GM19351 (cell line): ENCODE measurements at regions not wholly inside any gene's neighbourhood (a gene's known extent, or its start where the extent isn't known, plus 50 kb on each side); places are given as distances from the start of the nearest gene placed in this dataset.
A peak's percentile ranks its signal among the peaks of the same experiment; 100 is the strongest.
"Not testable (repeated sequence)": the region's sequence is repeated elsewhere in the genome, so short reads cannot be mapped to it uniquely, and the experiment has no call there.

ENCODE experiments used
- ATAC-seq: cut with Tn5 transposase; IDR thresholded peaks from one replicate; pipeline ENCODE4 v1.9.1; 2021; ENCODE audit warnings: mild to moderate bottlenecking, moderate library complexity; ENCODE audit not compliant: unreplicated experiment

DNA sequence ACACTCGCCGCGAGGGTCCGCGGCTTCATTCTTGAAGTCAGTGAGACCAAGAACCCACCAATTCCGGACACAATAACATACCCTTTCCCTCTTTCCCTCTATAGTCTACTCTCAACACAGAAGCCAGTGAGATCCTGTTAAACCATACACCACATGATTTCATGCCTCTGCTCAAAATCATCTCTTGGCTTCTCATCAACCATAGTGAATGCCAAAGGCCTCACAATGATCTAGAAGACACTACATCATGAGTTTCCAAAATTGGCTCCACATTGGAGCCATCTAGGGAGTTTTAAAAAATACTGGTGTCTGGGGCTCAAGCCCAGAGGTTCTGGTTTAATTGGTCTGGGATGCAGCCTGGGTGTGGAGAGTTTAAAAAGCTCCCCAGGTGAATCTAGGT lies 124.5 kb downstream of the EFNB1 start:
- no peak for ATAC-seq

DNA sequence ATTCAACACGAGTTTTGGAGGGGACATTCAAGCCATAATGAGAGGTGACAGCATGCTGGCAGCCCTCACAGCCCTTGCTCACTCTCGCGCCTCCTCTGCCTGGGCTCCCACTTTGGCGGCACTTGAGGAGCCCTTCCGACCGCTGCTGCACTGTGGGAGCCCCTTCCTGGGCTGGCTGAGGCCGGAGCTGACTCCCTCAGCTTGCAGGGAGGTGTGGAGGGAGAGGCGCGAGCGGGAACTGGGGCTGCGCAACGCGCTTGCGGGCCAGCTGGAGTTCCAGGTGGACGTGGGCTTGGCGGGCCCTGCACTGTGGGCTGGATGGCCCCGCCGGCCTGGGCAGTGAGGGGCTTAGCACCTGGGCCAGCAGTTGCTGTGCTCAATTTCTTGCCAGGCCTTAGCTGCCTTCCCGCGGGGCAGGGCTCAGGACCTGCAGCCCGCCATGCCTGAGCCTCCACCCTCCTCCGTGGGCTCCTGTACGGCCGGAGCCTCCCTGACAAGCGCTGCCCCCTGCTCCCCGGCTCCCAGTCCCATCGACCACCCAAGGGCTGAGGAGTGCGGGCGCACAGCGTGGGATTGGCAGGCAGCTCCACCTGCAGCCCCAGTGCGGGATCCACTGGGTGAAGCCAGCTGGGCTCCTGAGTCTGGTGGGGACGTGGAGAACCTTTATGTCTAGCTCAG lies 123.3 kb downstream of the EFNB1 start:
- not testable (repeated sequence) for ATAC-seq

DNA sequence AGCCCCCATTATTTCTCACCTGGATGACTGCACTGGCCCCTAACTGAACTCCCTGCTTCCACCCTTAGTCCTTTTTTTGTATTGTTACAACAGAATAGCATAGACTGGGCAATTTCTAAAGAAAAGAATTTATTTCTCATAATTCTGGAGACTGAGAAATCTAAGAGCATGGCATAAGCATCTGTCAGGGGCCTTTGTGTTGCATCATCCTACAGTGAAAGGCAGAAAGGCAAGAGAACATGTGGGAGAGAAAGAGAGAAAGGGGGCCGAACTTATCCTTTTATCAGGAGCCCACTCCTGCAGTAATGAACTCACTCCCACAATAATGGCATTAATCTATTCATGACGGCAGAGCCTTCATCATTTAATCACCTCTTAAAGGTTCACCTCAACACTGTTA lies 122.1 kb downstream of the EFNB1 start:
- no peak for ATAC-seq

DNA sequence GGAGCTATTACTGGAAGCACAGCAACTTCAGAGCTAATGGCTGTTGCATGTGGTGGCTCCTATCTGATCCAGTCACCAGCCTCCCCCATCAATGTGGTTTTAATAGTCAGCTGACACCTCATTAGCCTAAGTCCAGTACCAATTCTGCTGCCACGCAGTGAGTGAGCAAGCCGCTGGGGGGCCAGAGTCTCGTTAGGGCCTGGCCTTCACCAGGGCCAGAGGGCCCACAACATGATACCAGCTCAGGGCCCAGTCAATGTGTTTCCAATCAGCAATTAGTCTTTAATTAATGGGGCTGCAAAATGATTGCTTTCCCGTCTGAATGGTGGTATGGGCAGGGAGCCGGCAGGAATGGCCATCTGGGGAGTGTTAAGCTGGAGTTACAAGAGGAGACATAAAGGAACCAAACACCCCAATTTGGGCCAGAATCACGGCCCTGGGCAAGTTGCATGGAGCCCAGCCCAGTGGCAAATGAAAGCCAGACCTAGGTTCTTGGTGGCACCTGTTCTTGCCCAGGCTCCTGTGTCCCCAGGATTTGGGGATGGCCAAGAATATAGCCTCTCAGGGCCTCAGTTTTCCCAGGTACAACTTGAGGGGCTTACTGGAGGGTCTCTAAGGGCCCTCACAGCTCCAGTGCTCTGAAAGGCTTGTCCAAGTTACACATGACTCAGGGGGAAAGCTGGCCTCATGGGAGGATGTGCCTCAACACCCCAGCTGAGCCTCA lies 119.2 kb downstream of the EFNB1 start:
- ATAC-seq = no peak

DNA sequence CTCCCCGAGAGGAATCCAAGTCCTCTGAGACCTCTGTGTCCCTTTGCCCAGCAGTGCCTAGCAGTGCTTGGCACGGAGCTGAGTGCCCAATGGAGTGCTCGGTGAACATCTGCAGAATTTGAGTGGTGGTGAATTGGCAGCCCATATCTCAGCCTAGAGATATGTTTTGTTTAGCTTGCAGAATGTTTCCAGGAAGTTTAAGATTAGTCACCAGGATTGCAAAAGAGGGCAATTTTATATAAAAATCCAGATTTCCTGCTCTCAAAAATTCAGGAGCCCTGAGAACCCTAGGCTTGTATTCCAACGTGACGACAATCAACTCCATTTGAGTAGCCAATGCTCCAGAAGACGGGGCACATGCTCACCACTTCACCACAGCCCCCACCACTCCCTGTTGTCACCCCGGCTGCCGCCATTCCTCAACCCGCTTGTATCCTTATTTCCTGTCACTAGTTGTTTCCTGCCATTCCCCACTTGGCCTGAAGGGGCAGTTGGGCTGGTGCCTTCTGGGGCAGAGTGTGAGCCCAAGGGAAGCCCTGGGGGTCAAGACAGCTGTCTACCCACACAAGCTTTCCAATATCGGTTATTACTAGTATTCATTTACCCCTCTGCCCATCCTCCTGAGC lies 116.9 kb downstream of the EFNB1 start:
- ATAC-seq = peak; percentile 51

DNA sequence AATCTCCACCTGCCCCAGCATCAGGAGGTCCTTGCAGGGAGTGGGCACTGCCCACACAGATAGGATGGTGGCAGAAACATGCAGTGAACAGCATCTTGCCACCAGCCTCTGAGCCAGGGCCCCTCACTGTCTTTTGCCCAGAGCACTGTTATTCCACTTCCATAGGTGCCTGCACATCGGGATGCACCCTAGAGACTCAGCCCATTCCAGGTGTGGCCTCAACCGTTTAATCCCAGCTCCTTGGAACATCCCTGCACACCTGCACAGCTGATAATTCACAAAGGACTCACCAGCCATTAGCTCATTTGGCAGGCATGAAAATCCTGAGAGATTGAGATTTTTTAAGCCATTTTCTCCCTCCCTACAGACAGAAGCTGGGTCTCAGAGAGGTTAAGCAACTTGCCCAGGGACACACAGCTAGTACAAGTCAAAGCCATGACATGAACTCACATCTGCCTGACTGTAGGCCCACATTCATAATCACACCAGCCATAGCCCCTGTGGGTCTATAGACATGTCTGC lies 116.3 kb downstream of the EFNB1 start:
- ATAC-seq = no peak

DNA sequence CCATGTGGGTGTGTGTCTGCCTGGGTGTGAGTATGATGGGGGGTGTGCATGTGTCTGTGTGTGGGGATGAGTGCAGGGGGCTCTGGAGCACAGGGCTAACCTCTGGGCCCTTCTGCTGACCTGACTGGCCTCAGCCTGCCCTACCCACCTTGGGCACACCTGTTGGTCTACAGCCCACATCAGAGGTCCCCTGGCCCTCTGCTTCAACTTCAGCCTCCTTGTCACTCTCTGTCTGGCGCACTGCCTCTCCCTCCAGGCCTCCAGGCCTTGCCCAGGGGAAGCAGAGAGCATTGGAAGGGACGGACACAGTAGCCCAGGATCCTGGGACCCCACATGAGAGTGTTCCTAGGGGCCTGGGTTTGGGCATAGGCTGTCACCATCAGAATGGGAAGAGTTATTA lies 115.4 kb downstream of the EFNB1 start:
- ATAC-seq = no peak

DNA sequence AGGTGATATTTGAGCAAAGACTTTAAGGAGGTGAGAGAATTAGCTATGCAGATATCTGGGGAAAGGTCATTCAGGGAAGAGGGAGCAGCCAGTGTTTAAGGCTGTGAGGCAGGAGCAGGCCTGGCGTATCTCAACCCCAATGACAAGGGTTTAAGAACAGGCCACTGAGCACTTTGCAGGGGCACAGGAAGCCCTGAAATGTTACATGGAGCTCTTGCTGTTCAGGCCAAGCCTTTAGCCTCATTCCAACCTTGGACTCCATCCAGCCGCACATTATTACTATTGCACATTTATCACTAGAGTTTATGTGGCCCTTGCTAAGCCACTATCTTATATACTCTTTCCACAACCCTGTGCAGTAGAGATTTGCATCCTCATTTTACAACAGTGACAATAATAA lies 114.0 kb downstream of the EFNB1 start:
- no peak for ATAC-seq

DNA sequence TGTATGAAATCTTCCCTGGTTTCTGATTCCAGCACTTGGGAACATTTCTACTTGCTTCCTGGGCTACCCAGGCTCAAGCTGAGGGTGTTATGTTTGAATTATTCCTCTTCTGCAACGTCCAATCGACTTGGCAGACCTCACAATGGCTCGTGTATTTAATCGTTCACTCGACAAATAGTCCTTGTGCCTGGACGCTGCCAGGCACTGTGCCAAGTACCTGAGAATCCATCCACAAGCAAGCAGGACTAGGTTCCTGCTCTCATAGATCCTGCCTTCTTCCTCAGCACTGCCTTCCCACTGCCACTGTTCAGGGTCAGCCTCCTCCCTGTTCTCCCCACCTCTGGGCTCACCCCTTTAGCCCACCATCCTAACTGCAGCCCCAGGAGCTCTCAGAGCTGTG lies 113.3 kb downstream of the EFNB1 start:
- ATAC-seq = no peak

DNA sequence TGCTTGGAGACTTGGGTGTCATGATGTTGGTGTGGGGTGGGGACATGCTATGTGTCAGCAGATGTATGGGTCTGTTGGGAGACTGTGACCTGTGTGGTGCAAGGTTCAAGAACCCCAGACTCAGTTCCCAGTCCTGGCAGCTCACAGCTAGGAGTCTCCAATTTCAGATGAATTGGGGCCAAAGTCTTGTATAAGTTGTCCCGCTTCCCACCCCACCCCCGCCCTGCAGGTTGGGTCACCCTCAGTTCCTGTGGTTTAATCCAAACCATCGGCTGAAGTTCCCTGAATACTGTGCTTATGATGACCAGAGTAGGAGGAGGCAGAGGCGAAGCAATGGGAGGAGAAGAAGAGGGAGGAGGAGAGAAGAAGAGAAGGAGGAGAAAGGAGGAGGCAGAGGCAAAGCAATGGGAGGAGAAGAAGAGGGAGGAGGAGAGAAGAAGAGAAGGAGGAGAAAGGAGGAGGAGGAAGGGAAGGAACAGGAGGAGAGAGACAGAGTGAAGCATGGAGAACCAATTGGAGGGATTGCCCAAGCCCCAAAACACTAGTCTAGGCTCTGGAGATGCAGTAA lies 112.6 kb downstream of the EFNB1 start:
- no peak for ATAC-seq

DNA sequence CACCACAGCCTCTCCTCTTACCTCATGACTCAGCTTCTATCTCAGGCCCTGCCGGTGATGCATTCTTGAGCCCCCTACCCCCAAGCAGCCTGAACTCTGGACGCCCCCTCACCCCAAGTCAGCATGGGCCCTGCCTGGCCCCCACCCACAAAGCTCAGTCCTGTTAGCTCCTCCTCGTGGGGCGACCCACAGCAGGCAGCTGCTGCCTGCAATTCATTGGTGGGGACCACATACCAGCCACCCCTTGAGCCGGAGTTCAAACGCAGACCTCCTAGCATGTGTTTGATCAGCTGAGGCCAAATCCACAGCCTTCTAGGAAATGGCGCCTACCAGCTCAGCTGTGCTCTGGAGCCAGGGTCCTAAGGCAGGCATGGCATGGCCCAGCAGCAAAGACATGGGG lies 111.8 kb downstream of the EFNB1 start:
- no peak for ATAC-seq

DNA sequence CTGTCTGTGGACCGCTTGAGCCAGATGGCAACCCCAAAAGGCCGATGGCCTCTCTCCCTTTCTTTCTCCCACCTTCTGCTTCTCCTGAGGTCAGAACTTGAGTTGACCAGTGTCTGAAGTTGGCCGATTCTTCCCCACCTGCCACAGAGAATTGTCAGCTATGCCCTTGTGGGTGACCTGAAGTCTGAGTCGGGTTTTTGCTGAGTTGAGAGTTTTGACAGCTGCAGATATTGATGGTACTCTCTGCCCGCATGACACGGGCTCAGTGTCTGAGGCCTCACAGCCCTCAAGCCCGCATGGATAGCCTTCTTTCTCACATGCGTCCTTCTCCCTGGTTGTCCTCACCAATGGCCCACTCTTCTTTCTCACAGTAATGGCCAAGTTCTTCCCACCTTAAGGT lies 111.0 kb downstream of the EFNB1 start:
- ATAC-seq = no peak

DNA sequence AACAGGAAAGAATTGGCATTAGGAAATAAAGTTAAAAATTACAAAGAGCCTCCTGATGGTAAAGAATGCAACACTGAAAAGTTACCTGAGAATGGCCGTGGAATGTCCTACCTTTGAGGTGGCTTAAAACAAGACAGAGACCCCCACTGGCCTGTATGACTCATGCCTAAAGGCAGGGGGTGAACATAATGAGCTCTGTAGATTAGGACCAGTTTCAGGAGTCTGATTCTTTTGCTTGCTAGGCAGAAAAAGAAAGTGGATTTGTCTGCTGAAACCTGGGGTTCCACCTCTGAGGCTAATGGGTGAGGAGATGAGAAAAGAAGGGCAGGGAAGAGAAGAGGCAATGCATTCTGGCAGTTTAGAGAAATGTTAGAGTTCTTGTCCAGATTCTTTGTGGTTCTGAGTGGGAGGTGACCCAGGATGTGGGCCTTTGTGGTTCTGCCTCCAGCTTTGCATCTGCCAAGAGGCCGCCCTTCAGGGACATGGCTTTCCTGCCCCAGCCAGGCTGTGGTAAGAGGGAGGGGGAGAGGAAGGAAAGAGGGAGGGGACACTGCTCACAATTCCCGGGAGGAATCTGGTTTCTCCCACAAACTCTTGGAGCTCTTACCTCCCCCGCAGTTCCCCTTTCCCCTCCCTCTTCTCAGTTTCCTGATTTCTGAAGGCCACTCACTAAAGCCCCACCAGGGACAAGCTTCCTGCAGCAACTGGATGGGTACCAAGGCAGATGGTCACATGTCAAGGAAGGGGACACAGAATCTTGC lies 109.6 kb downstream of the EFNB1 start:
- no peak for ATAC-seq

DNA sequence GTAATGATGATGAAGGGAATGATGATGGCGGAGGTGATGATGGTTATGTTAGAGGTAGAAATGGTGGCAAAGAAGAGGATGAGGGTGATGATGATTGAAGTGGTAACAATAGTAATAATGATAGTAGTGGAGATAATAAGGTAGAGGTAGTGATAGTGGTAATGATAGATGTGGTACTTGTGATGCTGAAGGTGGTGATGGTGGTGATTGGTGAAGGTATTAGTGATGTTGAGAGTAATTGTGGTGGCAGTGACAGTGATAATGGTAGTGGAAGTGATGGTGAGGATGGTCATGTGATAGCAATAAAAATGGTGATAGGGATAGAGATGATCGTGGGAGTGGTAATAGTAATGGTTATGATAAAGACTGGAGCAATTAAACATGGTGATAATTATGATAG lies 108.8 kb downstream of the EFNB1 start:
- no peak for ATAC-seq

DNA sequence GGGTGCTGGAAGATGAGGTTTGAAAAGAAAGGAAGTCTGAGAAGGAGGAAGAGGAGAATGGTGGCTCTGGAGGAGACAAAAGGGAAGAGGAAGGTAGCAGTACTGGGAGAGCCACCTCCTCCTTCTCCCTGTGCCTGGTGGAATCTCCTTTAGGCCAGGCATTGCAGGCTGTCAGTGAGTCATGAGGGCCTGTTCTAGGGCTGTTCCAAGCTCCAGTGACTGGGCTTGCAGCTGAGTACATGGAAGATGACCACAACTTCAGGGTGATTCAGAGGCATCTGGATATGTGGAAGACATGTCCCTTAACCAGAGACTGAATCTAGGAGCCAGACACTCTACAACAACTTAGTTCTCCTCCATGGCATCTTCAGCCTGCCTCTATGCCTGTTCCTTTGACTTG lies 107.8 kb downstream of the EFNB1 start:
- ATAC-seq = no peak

DNA sequence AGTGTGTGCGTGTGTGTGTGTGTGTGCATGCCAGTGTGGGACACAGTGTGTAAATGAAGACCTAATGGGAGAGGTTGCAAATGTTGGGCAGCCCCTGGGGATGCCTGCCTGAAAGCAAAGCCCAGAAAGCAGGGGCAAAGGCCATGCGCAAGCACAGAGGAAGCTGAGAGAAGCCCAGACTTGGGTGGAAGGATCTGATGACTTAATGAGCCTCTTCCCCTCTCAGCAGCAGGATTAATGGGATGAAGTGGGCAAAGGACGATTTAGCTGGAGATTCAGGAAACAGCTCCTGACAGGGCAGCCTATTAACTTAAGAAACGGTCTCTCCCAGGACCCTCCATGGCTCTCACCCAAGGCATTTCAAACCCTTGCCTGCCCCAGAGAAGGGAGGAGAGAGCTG lies 107.3 kb downstream of the EFNB1 start:
- ATAC-seq = no peak

DNA sequence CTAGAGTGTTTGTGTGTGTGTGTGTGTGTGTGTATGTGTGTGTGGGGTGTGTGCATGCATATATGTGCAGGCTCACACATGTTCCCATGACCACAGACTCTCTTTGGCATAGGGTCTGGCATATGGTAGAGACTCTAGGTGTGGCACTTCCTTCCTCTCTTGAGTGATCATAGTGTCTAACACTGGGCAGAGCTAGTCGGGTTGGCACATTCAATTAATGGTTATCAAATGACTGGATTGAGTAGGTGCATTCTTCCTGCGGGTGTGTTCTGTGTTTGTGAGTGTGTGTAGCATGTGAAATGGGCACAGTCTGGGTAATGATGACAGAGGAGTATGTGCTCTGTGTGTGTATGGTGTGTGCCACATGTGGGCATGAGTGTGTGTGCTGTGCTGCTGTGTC lies 106.5 kb downstream of the EFNB1 start:
- no peak for ATAC-seq

DNA sequence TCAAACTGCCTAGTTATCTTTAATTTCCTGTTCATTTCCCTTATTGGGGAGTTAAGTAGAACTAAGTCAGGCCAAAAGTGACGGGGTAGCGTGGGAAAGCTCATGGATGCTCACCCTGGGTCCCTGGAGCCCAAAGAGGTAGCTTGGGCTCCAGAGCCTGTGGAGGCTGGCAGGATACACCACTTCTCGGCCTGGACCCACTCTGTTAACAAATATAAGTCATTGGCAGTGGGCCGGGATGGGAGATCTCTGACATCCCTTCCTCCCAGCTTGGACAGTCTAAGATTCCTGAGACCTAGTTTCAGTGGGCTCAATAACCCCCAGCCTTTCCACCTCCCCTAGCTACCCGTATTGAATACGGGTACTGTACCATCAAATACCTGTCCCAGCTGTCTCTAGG lies 106.1 kb downstream of the EFNB1 start:
- ATAC-seq = no peak

DNA sequence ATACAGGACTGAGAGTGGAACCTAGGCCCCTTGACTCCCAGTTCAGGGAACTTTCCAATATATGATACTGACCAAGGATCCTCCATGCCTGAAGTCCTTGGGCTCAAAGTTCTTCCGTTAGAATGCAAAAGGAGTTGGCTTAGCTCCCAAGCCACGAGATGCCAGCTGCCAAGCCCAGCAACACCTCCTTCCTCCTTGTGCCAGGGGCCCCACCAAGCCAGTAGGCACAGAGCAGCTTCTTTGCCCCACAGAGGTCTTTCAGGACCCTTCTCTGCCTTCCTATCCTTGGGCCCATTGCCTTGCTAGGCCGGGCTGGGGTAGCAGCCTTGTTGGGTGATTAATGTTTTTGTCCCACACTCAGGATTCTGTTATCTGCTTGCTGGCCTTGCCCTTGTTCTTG lies 105.6 kb downstream of the EFNB1 start:
- no peak for ATAC-seq

DNA sequence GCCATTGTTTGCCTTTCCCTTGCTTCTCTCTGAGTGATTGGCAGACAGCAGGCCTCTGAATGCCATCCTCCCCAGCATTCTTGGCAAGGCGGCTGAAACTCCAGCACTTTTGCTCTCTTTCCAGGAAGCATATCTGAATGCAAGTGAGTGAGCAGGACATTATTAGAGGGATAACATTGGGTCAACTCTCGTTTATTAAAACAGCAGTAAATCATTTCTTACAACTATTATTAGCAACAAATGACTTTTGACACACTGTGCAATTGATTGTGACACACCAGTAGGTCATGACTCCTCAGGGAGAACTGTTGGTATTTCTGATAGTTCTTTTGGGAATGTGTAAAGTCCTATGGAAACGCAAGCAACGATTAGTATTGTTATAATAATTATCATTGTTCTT lies 103.8 kb downstream of the EFNB1 start:
- ATAC-seq = no peak

DNA sequence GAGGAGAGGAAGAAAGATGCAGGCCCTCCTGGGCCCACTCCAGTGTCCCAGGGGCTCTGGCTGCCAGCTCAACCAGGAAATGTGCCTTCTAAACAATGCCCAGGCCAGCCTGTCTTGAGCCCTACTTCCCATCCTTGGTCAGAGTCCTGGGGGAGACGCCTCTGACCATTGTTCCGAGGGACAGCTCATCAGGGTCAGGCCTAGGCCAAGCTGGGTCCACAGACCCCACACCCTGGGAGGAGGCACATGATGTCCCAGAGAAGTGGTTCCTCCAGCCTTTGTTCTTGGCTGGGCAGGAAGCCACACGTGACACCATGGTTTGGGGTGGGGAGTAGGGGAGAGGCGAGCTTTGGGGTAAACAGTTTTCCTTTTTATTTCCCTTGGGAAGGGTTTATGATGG lies 102.5 kb downstream of the EFNB1 start:
- ATAC-seq = no peak
